K562 (cell line): ENCODE measurements at regions not wholly inside any gene's neighbourhood (a gene's known extent, or its start where the extent isn't known, plus 50 kb on each side); places are given as distances from the start of the nearest gene placed in this dataset.

Experiments used
- ATAC-seq: fragments of 200-7000 bp; cut with Tn5 transposase; 3 replicates; pipeline ENCODE4 v1.9.1; 2020; ENCODE audit warnings: moderate library complexity
- BruUV-seq: library from RNA; stranded (reverse); fragments of 400-500 nt; replicated peaks from 2 replicates; lab custom pipeline; 2021; lab: Mats Ljungman, UMichigan
- CTCF ChIA-PET: fragments of 300-600 bp; formaldehyde crosslinking; extraction: SDS; loops from one replicate; lab custom pipeline; 2021; ENCODE audit warnings: low intra/inter-chr PET ratio; lab: Yijun Ruan, JAX
- POLR2A ChIA-PET: fragments of 300-600, 350-650 bp; sonication (Branson Sonifier 250); formaldehyde crosslinking; extraction: SDS; loops from one replicate; lab custom pipeline; 2021; ENCODE audit warnings: antibody characterized with exemption, inconsistent platforms; lab: Yijun Ruan, JAX
- DNase-seq, 4 experiments: peaks; one replicate each; pipeline versions ENCODE4 v3.0.0 to v3.0.0-alpha.2; 2011 to 2018; ENCODE audit warnings: low spot score in 3 of 4, mixed read lengths in 3 of 4; ENCODE audit errors: extremely low read depth in 1 of 4
- FAIRE-seq: peaks from 2 replicates; lab custom pipeline; 2011; peaks lifted over from hg19 to GRCh38; lab: Jason Lieb, UNC
- H2AFZ ChIP-seq: 2 replicates; pipeline ENCODE4 v1.6.0; 2011; ENCODE audit warnings: low read depth, low read length, control low read depth, inconsistent platforms
- H3K27ac ChIP-seq: fragments of 200-600 bp; 3 replicates; pipeline ENCODE4 v1.8.0; 2011; ENCODE audit warnings: low read depth, mild to moderate bottlenecking, control low read depth, inconsistent platforms, low read length, moderate library complexity, mixed read lengths; ENCODE audit errors: extremely low read depth
- H3K27me3 ChIP-seq, 2 experiments: fragments of 300-600 bp in 1 of 2; 2 replicates in 1 of 2; 3 replicates in 1 of 2; pipeline versions ENCODE4 v1.6.0 to v1.8.0; 2011; ENCODE audit warnings: inconsistent platforms in 2 of 2, low read length in 2 of 2, mild to moderate bottlenecking in 1 of 2, mixed read lengths in 1 of 2, moderate library complexity in 1 of 2; ENCODE audit not compliant: control insufficient read depth in 2 of 2, insufficient read depth in 2 of 2
- H3K36me3 ChIP-seq: fragments of 300-600 bp; 3 replicates; pipeline ENCODE4 v1.8.0; 2011; ENCODE audit warnings: mild to moderate bottlenecking, low read length, inconsistent platforms; ENCODE audit not compliant: control insufficient read depth, insufficient read depth
- H3K4me1 ChIP-seq, 2 experiments: fragments of 200-600 bp in 1 of 2; replicated peaks in 1 of 2; 2 replicates in 1 of 2; 3 replicates in 1 of 2; pipeline versions ENCODE4 v1.5.1 to v1.8.0; 2011; ENCODE audit warnings: inconsistent platforms in 2 of 2, low read length in 2 of 2, mild to moderate bottlenecking in 1 of 2, mixed read lengths in 1 of 2, moderate library complexity in 1 of 2; ENCODE audit not compliant: control insufficient read depth in 2 of 2, insufficient read depth in 2 of 2
- H3K4me2 ChIP-seq: 2 replicates; pipeline ENCODE4 v1.6.1; 2011; ENCODE audit warnings: low read length, control low read depth, inconsistent platforms, mixed read lengths; ENCODE audit not compliant: insufficient read depth
- H3K4me3 ChIP-seq: fragments of 200-600 bp; sonication (generic), shearing (Covaris generic); 2 replicates; pipeline ENCODE4 v1.5.1; 2016; ENCODE audit warnings: control low read depth, inconsistent platforms
- H3K79me2 ChIP-seq: fragments of 200-600 bp; 3 replicates; pipeline ENCODE4 v1.8.0; 2011; ENCODE audit warnings: low read length, inconsistent platforms; ENCODE audit not compliant: control insufficient read depth, insufficient read depth
- H3K9ac ChIP-seq, 2 experiments: 2 replicates each; pipeline versions ENCODE4 v1.6.0 to v1.6.1; 2011; ENCODE audit warnings: low read depth in 2 of 2, low read length in 2 of 2, control low read depth in 1 of 2, inconsistent platforms in 1 of 2, mild to moderate bottlenecking in 1 of 2, mixed read lengths in 1 of 2; ENCODE audit not compliant: insufficient read depth in 1 of 2
- H3K9me1 ChIP-seq: one replicate; pipeline ENCODE4 v1.6.0; 2011; ENCODE audit warnings: inconsistent platforms, mild to moderate bottlenecking, low read length, moderate library complexity; ENCODE audit not compliant: control insufficient read depth, insufficient read depth
- H3K9me3 ChIP-seq: replicated peaks from 2 replicates; pipeline ENCODE4 v1.5.1; 2011; ENCODE audit warnings: low read depth, low read length, inconsistent platforms; ENCODE audit not compliant: control insufficient read depth, insufficient read depth
- H4K20me1 ChIP-seq: replicated peaks from 2 replicates; pipeline ENCODE4 v1.6.1; 2011; ENCODE audit warnings: low read length, inconsistent platforms, mixed read lengths; ENCODE audit not compliant: control insufficient read depth, insufficient read depth
- BCL6 ChIP-seq: fragments of 250-450 bp; sonication (Bioruptor Pico); IDR thresholded peaks from 2 replicates; pipeline ENCODE4 v1.4.0; 2020
- BDP1 ChIP-seq: IDR thresholded peaks from 3 replicates; pipeline ENCODE4 v1.6.1; 2011; ENCODE audit not compliant: insufficient read length, insufficient read depth
- CSDE1 ChIP-seq, 2 experiments: fragments of 450-650 bp; IDR thresholded peaks; 2 replicates each; pipeline ENCODE4 v1.6.1; 2016; ENCODE audit warnings: mild to moderate bottlenecking in 1 of 2
- DLX4 ChIP-seq: fragments of 250-450 bp; sonication (Bioruptor Pico); IDR thresholded peaks from 2 replicates; pipeline ENCODE4 v1.6.1; 2021; ENCODE audit warnings: mild to moderate bottlenecking
- KDM2B ChIP-seq: fragments of 250-450 bp; sonication (Bioruptor Pico); IDR thresholded peaks from 2 replicates; pipeline ENCODE4 v1.8.0; 2021; ENCODE audit warnings: mild to moderate bottlenecking, moderate library complexity
- MED1 ChIP-seq: sonication (generic); formaldehyde crosslinking; IDR thresholded peaks from 2 replicates; pipeline ENCODE4 v1.8.1; 2023; ENCODE audit warnings: missing genetic modification reagents, borderline replicate concordance
- MITF ChIP-seq: IDR thresholded peaks from 2 replicates; pipeline ENCODE4 v1.6.1; 2014; ENCODE audit warnings: antibody characterized with exemption
- PCBP2 ChIP-seq: fragments of 200-400 bp; formaldehyde crosslinking; IDR thresholded peaks from 2 replicates; pipeline ENCODE4 v1.6.1; 2018; ENCODE audit warnings: low read length, low read depth, mild to moderate bottlenecking, moderate library complexity; ENCODE audit not compliant: poor library complexity, severe bottlenecking
- SUPT5H ChIP-seq: fragments of 450-650 bp; IDR thresholded peaks from 2 replicates; pipeline ENCODE4 v1.6.1; 2016
- TCF15 ChIP-seq: fragments of 250-450 bp; sonication (Bioruptor Pico); IDR thresholded peaks from 2 replicates; pipeline ENCODE4 v1.8.0; 2022; ENCODE audit warnings: moderate library complexity, mild to moderate bottlenecking, inconsistent platforms
- ZBTB33 ChIP-seq: sonication (generic); formaldehyde crosslinking; IDR thresholded peaks from 2 replicates; pipeline ENCODE4 v1.8.1; 2023; ENCODE audit warnings: mild to moderate bottlenecking, missing genetic modification reagents
- ZNF12 ChIP-seq: sonication (generic); formaldehyde crosslinking; IDR thresholded peaks from 2 replicates; pipeline ENCODE4 v1.4.0; 2020; ENCODE audit warnings: mild to moderate bottlenecking, missing genetic modification reagents
- ZNF217 ChIP-seq: sonication (generic); formaldehyde crosslinking; IDR thresholded peaks from 2 replicates; pipeline ENCODE4 v1.8.0; 2022; ENCODE audit warnings: mild to moderate bottlenecking, missing genetic modification reagents
- ZNF224 ChIP-seq: sonication (generic); formaldehyde crosslinking; IDR thresholded peaks from 2 replicates; pipeline ENCODE4 v1.8.0; 2022; ENCODE audit warnings: mild to moderate bottlenecking, missing genetic modification reagents
- ZNF398 ChIP-seq: fragments of 250-450 bp; sonication (Bioruptor Pico); IDR thresholded peaks from 2 replicates; pipeline ENCODE4 v1.8.0; 2021; ENCODE audit warnings: moderate library complexity, mild to moderate bottlenecking, inconsistent platforms
- WGBS: fragments of 100-300 bp; shearing (Covaris generic); methylation state at CpG from one replicate; pipeline ENCODE4 v1.1.6; 2016; ENCODE audit warnings: low coverage, mixed read lengths; ENCODE audit not compliant: insufficient coverage; ENCODE audit errors: missing lambda C conversion rate; 5-methylcytosine and 5-hydroxymethylcytosine counted together
- in situ Hi-C: fragments of 300-500 bp; cut with MboI; formaldehyde crosslinking; loops from 4 replicates; pipeline ENCODE4 v1.15.0; 2018; ENCODE audit warnings: inconsistent platforms, mixed read lengths
- intact Hi-C: fragments of 100-400 bp; cut with micrococcal nuclease; formaldehyde crosslinking; loops from 2 replicates; pipeline ENCODE4 v1.14.2; 2022

- H2AFZ ChIP-seq, result no peak overlapping the region
- no peak overlapping the region for H3K4me3 ChIP-seq
- FAIRE-seq (no peak), DNase-seq (no peak), ATAC-seq (no peak)
- no peak overlapping the region for H3K9ac ChIP-seq
- no peaks in the 10 kb centered on the region for H3K36me3 ChIP-seq
- H3K4me2 ChIP-seq, result no peak overlapping the region
- no peaks in the 10 kb centered on the region for H3K9me1 ChIP-seq
- intact Hi-C loops (no loop called here), in situ Hi-C loops (no loop called here)
- no peaks in the 10 kb centered on the region for H3K4me1 ChIP-seq
- no peaks in the 10 kb centered on the region for H3K9me3 ChIP-seq
- no peaks in the 10 kb centered on the region for H3K27me3 ChIP-seq
- no peaks in the 10 kb centered on the region for H4K20me1 ChIP-seq
- no TSS peak for BruUV-seq
- no peaks in the 10 kb centered on the region for H3K79me2 ChIP-seq
- WGBS, result 0% methylated on average over 2 of the region's 2 CpGs
- ChIA-PET POLR2A (no interaction called here), CTCF (no interaction called here)
- TF ChIP-seq ZBTB33 (CRISPR knock-in tag) (no peak), ZNF217 (CRISPR knock-in tag) (no peak), ZNF224 (CRISPR knock-in tag) (no peak), ZNF398 (CRISPR knock-in tag) (no peak), MED1 (CRISPR knock-in tag) (no peak), SUPT5H (no peak), PCBP2 (no peak), DLX4 (CRISPR knock-in tag) (no peak), CSDE1 (IDR thresholded peaks at IDR 0.05) (no peak), MITF (no peak), ZNF12 (no peak), BDP1 (no peak), KDM2B (CRISPR knock-in tag) (no peak), BCL6 (no peak), TCF15 (CRISPR knock-in tag) (no peak)
- no peak overlapping the region for H3K27ac ChIP-seq
Observed at GRCh38 chr13:63492604-63493003, 2077.0 kb upstream of the PCDH20 start.
